HG02970 (cell line): ENCODE measurements at regions not wholly inside any gene's neighbourhood (a gene's known extent, or its start where the extent isn't known, plus 50 kb on each side); places are given as distances from the start of the nearest gene placed in this dataset.

Experiments used
- ATAC-seq: cut with Tn5 transposase; IDR thresholded peaks from one replicate; pipeline ENCODE4 v1.9.1; 2021; ENCODE audit warnings: mild to moderate bottlenecking, moderate library complexity, moderate number of reproducible peaks; ENCODE audit not compliant: unreplicated experiment, low FRiP score

DNA sequence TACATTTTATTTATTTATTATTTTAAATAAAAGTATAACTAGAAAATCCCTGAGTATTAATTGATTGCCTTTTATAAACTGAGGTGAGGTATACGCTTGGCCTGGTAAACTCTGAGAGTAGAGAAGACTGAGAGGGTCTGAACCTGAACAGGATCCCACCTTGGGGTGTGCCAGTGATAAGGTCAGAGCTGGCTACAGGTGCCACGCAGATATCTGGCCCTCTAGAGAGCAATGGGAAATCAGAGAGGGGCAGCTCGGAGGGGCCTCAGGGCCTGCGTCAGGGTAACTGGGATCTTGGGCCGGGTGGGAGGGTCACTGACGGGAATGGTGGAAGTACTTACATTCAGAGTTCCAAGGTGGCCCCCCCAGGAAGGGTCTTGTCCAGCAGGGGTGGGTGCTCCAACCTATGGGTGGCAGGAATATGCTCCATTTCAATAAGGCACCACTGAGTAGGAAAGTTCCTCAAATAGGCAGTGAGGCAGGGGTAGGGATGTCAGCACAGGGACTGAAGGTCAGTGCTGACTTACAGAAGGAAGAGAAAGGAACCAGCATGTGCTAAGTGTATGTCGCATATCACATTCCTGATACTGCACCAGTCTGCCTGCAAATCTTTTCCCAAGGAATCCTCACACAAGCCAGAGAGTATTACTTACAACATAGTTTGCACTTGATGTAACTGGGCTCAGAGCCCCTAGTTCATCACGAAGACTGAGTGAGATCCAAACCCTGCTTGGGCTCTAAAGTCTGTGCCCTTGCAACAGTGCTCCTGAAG, 706.0 kb upstream of the RAB6C start:
- no peak for ATAC-seq

GRCh38 chr2:129274038-129274415, 705.4 kb upstream of the RAB6C start:
- ATAC-seq = no peak

- ATAC-seq = no peak
These were observed 704.5 kb upstream of the RAB6C start for GRCh38 chr2:129274918-129275317.

DNA sequence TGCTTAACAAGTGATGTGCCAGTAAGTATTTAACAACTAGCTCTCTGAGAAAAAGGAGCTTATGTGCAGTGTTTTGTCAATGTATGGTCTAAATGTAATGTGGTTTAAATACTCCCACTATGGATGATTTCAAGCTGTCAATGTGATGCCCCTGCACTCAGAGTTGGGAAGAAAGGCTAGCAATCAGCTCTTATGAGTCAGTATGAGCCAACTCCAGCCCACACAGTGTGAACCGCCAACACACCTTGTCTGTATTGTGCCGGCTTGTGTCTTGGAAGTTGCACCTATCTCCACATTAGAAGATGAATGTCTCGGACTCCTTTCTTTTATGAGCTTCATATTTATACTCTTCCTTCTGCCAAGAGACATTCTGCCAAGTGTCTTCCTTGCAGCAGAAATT, 703.8 kb upstream of the RAB6C start:
- ATAC-seq = no peak

GRCh38 chr2:129276978-129277584, 702.4 kb upstream of the RAB6C start:
- ATAC-seq = no peak

GRCh38 chr2:129277585-129277981, 701.9 kb upstream of the RAB6C start:
- no peak for ATAC-seq

- ATAC-seq = no peak
These were observed 697.5 kb upstream of the RAB6C start for GRCh38 chr2:129281791-129282530.

- no peak for ATAC-seq
These were observed 694.5 kb upstream of the RAB6C start for GRCh38 chr2:129285012-129285411.

DNA sequence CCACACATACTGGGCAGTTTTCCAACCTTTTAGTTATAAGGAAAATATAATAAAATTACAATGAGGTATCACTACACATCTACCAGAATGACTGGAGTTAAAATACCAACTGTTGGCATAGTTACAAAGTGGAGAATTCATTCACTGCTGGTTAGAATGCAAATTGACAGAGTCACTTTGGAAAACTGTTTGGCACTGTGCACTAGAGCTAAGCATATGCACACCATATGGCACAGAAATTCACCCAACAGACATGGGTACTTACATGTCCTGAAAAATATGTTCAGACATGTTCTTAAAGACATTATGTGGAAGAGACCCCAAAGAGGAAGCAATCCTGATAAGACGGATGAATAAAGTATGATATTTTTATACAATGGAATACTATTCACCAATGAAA, 686.1 kb upstream of the RAB6C start:
- ATAC-seq = no peak

- ATAC-seq = no peak
These were observed 683.1 kb upstream of the RAB6C start for GRCh38 chr2:129296396-129296795.

- ATAC-seq = no peak
These were observed 682.7 kb upstream of the RAB6C start for GRCh38 chr2:129296806-129297205.

DNA sequence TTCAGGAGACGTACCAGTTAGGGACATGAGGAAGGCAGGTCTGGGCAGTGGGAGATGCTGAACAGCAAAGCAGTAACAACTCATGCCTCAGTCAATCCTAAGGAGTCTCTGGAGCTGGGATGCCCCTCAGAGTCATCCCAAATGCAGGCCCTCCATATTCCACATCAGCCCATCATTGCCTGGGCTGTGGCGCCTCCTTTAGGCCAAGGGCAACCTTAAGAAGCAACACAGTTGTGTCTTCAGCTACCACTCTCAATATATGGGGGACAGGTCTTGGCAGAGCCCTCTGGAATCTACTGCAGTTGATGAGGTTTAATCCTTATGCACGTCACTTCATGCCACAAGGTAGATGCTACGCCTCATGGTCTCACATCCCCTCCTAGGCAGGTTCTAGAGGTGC, 682.0 kb upstream of the RAB6C start:
- no peak for ATAC-seq

GRCh38 chr2:129299338-129299737, 680.1 kb upstream of the RAB6C start:
- no peak for ATAC-seq

DNA sequence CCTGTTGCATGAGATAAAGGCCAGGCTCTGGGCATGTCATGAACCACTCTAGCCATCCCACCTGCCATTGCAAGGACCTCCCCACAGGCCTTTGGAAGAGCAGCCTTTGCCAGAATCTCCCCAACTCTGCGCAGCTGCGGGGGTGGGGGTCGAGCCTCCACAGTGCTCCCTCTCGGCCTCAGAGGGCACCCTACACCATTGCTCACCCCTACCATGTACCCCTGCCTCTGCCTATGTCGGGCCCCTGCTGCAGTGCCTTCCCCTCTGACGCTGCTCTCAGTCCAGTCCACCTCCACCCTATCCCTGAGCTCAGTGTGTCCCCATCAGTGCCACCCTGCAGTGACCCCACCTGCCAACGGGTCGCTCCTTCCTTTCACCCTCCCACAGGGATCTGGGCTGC, 679.7 kb upstream of the RAB6C start:
- ATAC-seq = no peak

GRCh38 chr2:129300456-129300855, 679.0 kb upstream of the RAB6C start:
- ATAC-seq = no peak

- ATAC-seq = no peak
These were observed 678.0 kb upstream of the RAB6C start for GRCh38 chr2:129301431-129301913.

DNA sequence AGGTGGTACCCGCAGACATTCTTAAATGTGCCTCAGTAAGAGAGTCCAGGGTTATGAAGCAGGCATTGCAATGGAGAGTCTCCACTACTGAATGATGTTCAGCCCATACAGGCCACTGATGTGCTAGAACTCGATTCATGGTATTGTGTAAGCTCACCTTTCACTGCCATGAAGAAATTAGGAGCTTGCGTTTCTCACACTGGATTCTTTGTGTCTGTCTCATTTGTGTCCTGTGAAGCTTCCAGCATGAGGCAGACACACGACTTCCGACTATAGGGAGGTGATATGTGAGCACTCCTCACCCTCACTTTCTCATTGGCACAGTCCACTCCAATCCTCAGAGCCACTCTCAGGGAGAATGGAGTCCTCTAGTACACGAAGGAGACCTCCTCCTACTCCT, 677.4 kb upstream of the RAB6C start:
- ATAC-seq = no peak

GRCh38 chr2:129302561-129303183, 676.8 kb upstream of the RAB6C start:
- no peak for ATAC-seq

- ATAC-seq = no peak
These were observed 665.3 kb upstream of the RAB6C start for GRCh38 chr2:129314120-129314519.

DNA sequence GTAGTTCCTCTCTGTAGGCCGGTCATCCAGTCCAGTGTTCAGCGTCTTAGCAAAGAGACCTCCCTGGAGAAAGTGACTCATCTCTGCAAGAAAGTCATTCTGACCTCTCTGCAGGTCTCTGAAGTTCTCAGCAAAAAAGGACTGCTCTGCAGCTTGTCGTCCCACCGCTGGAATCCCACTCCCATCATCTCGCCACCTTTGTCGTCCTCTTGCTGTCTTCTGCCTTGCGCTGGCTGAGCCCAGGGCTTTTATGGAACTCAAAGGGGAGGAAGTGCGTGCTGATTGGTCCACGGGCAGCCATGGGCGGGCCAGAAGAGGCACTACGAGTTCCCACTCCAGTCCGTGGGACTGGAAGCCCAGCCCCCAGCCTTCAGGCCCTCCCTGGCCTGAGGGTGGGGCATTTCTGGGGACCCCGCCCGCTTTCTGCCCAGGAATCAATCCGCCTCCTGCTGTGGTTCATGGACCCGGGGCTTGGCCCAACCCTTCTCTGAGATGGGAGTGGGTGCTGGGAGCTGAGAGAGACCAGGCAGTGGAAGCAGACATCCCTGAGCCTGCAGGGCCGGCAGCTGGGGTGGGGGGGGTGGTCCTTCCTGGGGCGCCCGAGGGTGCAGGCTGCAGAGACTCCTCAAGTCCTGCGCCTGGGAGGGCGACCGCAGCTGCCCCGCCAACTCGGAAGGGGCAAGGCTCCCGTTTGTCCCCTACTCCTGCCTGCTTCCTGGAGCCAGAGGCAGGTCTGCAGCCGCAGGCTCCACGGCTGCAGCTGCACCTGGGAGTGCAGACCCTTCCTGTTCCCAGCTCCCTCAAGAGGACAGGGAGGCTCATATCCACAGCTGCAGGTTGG, 660.7 kb upstream of the RAB6C start:
- ATAC-seq = no peak
